HCT116 (cell line): ENCODE measurements at regions not wholly inside any gene's neighbourhood (a gene's known extent, or its start where the extent isn't known, plus 50 kb on each side); places are given as distances from the start of the nearest gene placed in this dataset.

Experiments used
- ATF3 ChIP-seq: IDR thresholded peaks from 2 replicates; pipeline ENCODE4 v1.6.1; 2012
- CTCF ChIP-seq, 3 experiments: fragments of 200-600 bp in 1 of 3; sonication (generic) in 1 of 3; IDR thresholded peaks in 2 of 3; conservative IDR thresholded peaks in 1 of 3; 2 replicates each; pipeline ENCODE4 v1.5.1; 2012 to 2017; ENCODE audit warnings: low read depth in 2 of 3, low read length in 2 of 3, antibody characterized with exemption in 1 of 3, borderline replicate concordance in 1 of 3, control low read depth in 1 of 3, mild to moderate bottlenecking in 1 of 3, mixed read lengths in 1 of 3, mixed run types in 1 of 3, moderate library complexity in 1 of 3; ENCODE audit not compliant: insufficient read depth in 1 of 3
- EGR1 ChIP-seq: IDR thresholded peaks from 2 replicates; pipeline ENCODE4 v1.6.1; 2012; ENCODE audit warnings: low read depth
- EZH2 ChIP-seq: fragments of 200-600 bp; sonication (generic); IDR thresholded peaks from 2 replicates; pipeline ENCODE4 v1.6.1; 2017; ENCODE audit warnings: antibody characterized with exemption, mixed run types
- EZH2phosphoT487 ChIP-seq: fragments of 200-600 bp; IDR thresholded peaks from 2 replicates; pipeline ENCODE4 v1.6.1; 2018; ENCODE audit warnings: antibody characterized with exemption, borderline replicate concordance
- FOSL1 ChIP-seq: IDR thresholded peaks from 2 replicates; pipeline ENCODE4 v1.6.1; 2012; ENCODE audit warnings: low read depth
- POLR2A ChIP-seq: IDR thresholded peaks from 2 replicates; pipeline ENCODE4 v1.7.0; 2011; ENCODE audit warnings: borderline replicate concordance; ENCODE audit not compliant: insufficient read depth, insufficient read length; ENCODE audit errors: extremely low read depth
- POLR2AphosphoS5 ChIP-seq: IDR thresholded peaks from 2 replicates; pipeline ENCODE4 v1.6.1; 2011; ENCODE audit warnings: mild to moderate bottlenecking, low read depth, low read length, moderate library complexity
- RAD21 ChIP-seq: IDR thresholded peaks from 2 replicates; pipeline ENCODE4 v1.6.1; 2012; ENCODE audit warnings: low read depth, mild to moderate bottlenecking
- REST ChIP-seq: IDR thresholded peaks from 2 replicates; pipeline ENCODE4 v1.6.1; 2012; ENCODE audit warnings: low read depth
- SIN3A ChIP-seq: IDR thresholded peaks from 2 replicates; pipeline ENCODE4 v1.6.1; 2012; ENCODE audit warnings: low read depth
- YY1 ChIP-seq: IDR thresholded peaks from 2 replicates; pipeline ENCODE4 v1.6.1; 2011; ENCODE audit warnings: low read length, low read depth, moderate library complexity, mild to moderate bottlenecking; ENCODE audit not compliant: insufficient replicate concordance; ENCODE audit errors: extremely low read depth
- ZBTB33 ChIP-seq: IDR thresholded peaks from 2 replicates; pipeline ENCODE4 v1.6.1; 2011; ENCODE audit warnings: mild to moderate bottlenecking, low read length, moderate library complexity; ENCODE audit not compliant: insufficient replicate concordance; ENCODE audit errors: extremely low read depth
- ZFX ChIP-seq: fragments of 450-650 bp; IDR thresholded peaks from 2 replicates; pipeline ENCODE4 v1.6.1; 2017

- TF ChIP-seq CTCF (IDR thresholded peaks at IDR 0.05 in 2 of 3, conservative IDR thresholded peaks at IDR 0.05 in 1 of 3; ENCODE audit: borderline replicate concordance in 1 of 3, insufficient read depth in 1 of 3, low read depth in 2 of 3, low read length in 2 of 3), result no peak
- no peak for TF ChIP-seq YY1
- TF ChIP-seq SIN3A, result no peak
- no peak for TF ChIP-seq REST
- no peak for TF ChIP-seq EZH2phosphoT487
- TF ChIP-seq POLR2A, result no peak
- TF ChIP-seq FOSL1, result no peak
- TF ChIP-seq POLR2AphosphoS5, result no peak
- TF ChIP-seq EZH2, result no peak
- TF ChIP-seq ATF3, result no peak
- TF ChIP-seq EGR1, result no peak
- TF ChIP-seq RAD21, result no peak
- TF ChIP-seq ZBTB33, result no peak
- no peak for TF ChIP-seq ZFX
Measured at GRCh38 chr1:48073798-48074530, 76.8 kb upstream of the TRABD2B start.
